GM21423 (cell line): ENCODE measurements at regions not wholly inside any gene's neighbourhood (a gene's known extent, or its start where the extent isn't known, plus 50 kb on each side); places are given as distances from the start of the nearest gene placed in this dataset.
"Not testable (repeated sequence)": the region's sequence is repeated elsewhere in the genome, so short reads cannot be mapped to it uniquely, and the experiment has no call there.

ENCODE experiments used
- ATAC-seq: cut with Tn5 transposase; IDR thresholded peaks from one replicate; pipeline ENCODE4 v1.9.1; 2021; ENCODE audit warnings: mild to moderate bottlenecking, moderate library complexity; ENCODE audit not compliant: unreplicated experiment

GRCh38 chr13:46498650-46499049 lies 54.3 kb upstream of the LRCH1 start:
- no peak for ATAC-seq

DNA sequence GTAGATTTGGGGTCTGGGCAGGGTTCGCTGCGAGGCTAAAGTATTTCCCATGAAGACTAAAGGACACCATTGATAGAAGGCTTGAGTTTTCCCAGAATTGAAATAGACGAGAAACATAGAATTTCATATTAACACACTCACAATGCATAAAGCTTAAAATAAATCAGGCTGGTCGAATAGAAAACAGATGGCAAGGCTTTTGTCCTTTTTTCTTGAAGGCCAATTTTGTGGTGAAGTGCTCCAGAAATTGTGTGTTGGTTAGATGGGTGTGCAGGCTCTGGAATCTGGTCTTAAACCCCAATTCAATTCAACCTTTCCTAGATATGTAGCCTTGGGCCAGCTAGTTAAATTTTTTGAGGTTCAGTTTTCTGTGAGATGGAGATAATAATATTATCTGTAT lies 56.9 kb upstream of the LRCH1 start:
- ATAC-seq = no peak

DNA sequence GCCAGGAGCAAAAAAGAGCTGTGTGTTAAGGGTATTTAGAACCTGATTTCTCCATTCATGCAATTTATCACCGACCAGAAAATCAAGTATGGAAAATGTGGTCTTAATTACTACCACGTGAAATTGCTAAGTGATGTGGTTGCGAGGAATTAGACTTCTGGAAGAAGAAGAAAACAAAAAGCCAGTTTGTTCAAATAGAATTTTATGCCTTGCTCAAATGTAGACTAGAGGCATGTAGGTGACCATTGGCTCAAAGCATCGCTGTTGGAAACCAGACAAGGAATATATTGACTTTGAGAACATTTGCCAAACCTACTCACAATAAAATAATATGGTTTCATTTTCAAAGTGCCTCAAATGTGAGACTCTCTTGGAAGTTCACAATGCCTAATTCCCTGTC lies 57.3 kb upstream of the LRCH1 start:
- no peak for ATAC-seq

GRCh38 chr13:46495066-46495465 lies 57.9 kb upstream of the LRCH1 start:
- ATAC-seq = no peak

DNA sequence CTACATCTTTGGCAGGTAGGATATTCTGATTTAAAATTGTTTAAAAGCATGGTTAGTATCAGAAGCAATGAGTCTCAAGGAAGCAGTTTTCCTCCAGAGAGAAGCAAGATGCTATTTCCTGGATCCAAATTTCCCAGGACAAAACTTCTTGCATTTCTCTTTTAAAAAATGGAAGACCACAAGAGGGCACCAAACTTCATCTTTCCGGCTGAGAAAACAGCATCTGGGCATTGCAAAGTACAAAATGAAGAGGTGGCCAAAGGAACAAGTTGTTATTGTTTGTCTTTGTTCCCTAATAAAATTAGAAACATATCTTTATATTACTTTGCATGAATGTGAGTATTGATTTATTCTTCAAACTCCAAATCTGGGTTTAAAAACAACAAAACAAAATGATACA lies 60.0 kb upstream of the LRCH1 start:
- ATAC-seq = no peak

GRCh38 chr13:46491641-46492040 lies 61.3 kb upstream of the LRCH1 start:
- no peak for ATAC-seq

GRCh38 chr13:46490713-46491112 lies 62.3 kb upstream of the LRCH1 start:
- not testable (repeated sequence) for ATAC-seq

DNA sequence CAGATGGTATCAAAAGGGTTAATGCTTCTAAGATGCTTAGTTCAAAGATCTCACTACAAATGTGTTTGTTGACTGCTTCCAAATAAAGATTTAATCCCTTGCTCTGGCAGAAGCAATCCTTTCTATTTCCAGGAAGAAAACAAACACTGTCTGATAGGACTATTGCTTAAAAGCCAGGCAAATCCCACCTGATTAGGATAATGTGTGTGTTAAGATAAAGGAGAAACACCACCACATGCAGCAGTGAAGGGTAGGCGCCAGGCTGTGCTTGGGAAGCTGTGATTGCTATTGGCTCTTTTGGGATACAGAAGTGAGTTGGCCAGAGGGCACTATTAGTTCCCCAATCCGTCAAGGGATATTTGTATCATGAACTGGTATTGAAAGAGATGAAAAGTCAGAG lies 62.8 kb upstream of the LRCH1 start:
- ATAC-seq = no peak

DNA sequence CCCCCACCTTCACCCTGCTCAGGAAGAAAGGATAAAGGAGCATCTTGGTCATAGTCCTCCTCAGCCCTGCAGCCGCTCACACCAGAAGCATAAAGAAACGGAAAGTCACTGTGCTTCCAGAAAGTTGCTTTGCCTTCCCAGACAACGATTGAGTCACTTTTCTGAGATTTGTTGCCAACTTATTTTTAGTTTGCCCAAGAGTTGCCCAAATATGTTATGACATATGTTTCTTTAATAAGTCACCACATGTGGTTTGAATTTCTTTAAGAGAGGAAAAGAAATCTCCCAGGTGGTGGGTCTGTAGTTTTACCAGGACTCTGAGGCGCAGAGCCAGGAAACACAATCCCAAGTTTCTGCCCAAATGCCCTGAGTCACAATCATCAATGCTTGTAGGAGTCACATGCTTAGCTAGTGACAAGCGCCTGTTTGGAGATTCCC lies 63.4 kb upstream of the LRCH1 start:
- no peak for ATAC-seq

GRCh38 chr13:46487748-46488147 lies 65.2 kb upstream of the LRCH1 start:
- ATAC-seq = peak; percentile 61

- ATAC-seq = no peak
Observed at GRCh38 chr13:46486270-46486669, 66.7 kb upstream of the LRCH1 start.

DNA sequence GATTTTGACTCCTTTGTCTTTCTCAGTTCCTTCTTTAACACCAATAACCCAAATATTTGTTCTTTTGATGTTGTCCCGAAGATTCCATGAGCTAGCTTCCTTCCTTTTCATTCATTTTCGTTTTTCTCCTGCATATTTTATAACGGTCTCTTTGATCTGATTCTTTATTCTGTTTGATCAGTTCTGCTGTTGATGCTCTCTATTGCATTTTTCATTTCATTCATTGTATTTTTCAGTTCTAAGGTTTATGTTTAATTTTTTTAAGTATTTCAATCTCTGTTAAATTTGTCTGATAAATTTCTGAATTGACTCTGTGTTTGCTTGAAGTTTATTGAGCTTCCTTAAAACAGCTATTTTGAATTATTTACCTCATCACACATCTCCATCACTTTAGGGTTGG lies 68.4 kb upstream of the LRCH1 start:
- no peak for ATAC-seq

DNA sequence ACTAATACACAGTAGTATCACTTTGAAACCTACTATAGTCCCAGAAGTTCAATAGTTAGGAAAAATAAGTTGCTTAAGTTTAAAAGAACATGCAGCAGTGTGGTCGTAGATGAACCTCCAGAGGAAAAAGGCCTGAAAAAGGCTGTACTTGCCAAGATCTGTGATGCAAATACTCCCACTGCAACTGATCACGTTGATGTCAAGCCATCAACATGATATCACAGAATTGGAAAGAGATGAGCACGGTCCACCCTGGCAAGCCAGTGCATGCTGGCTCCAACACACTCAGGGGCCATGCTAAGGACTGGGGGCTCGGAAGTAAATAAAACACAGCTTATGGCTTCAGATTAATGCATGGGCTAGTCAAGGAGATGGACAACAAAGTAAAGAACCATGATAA lies 71.8 kb upstream of the LRCH1 start:
- no peak for ATAC-seq

GRCh38 chr13:46480131-46480530 lies 72.8 kb upstream of the LRCH1 start:
- ATAC-seq = no peak

GRCh38 chr13:46479691-46480090 lies 73.3 kb upstream of the LRCH1 start:
- no peak for ATAC-seq

DNA sequence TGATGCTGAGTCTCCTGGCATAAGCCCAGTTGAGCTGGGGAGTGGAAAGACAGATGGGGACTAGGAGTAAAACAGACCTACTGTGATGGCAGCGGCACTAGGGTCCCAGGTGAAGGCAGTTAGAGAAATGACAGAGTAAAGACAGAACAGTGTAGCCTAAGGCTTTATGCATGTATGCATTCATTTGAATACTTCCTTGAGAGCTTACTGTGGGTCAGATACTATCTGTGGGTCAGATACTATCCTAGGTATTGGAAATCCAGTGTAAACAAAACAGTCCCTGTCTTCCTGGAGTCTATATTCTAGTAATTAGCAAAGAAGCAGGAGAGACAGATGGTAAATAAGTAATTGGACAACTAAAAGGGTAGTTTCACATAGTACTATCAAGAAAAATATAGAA lies 73.7 kb upstream of the LRCH1 start:
- no peak for ATAC-seq

DNA sequence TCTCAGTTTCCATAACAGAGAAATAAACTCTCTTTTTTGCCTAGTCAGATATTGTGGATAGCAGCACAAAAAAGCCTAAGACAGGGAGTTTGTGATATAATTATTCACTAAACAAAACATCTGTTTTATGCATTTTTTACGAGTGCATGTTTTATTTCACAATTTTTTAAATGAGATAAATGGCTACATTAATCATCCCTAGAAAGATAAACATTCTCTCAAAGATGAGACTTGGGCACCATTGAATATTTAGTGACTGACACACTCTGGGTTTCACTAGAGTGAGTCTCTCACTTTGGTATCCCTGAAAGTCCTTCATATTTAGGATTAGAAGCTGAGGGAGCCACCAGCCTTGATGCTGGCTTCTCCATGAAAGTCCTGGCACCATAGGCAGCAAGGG lies 74.3 kb upstream of the LRCH1 start:
- ATAC-seq = no peak

DNA sequence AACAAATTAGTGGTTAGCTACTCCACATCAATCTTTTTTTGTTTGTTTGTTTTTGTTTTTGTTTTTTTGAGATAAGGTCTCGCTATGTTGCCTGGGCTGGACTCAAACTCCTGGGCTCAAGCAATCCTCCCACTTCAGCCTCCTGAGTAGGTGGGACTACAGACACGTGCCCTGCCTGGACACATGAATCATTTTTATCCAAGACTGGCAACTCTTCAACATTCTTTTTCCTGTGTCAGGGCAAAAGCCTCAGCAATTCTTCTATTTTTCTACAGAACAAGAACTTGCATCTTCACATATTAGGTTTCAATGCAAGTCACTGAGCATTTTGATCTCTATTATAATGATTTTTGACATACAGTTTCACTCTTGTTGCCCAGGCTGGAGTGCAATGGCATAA lies 76.8 kb upstream of the LRCH1 start:
- no peak for ATAC-seq

GRCh38 chr13:46475541-46475991 lies 77.4 kb upstream of the LRCH1 start:
- no peak for ATAC-seq

GRCh38 chr13:46473806-46474205 lies 79.2 kb upstream of the LRCH1 start:
- ATAC-seq = no peak

GRCh38 chr13:46472384-46472783 lies 80.6 kb upstream of the LRCH1 start:
- ATAC-seq = no peak

GRCh38 chr13:46469699-46470098 lies 82.6 kb upstream of the RUBCNL start:
- not testable (repeated sequence) for ATAC-seq

DNA sequence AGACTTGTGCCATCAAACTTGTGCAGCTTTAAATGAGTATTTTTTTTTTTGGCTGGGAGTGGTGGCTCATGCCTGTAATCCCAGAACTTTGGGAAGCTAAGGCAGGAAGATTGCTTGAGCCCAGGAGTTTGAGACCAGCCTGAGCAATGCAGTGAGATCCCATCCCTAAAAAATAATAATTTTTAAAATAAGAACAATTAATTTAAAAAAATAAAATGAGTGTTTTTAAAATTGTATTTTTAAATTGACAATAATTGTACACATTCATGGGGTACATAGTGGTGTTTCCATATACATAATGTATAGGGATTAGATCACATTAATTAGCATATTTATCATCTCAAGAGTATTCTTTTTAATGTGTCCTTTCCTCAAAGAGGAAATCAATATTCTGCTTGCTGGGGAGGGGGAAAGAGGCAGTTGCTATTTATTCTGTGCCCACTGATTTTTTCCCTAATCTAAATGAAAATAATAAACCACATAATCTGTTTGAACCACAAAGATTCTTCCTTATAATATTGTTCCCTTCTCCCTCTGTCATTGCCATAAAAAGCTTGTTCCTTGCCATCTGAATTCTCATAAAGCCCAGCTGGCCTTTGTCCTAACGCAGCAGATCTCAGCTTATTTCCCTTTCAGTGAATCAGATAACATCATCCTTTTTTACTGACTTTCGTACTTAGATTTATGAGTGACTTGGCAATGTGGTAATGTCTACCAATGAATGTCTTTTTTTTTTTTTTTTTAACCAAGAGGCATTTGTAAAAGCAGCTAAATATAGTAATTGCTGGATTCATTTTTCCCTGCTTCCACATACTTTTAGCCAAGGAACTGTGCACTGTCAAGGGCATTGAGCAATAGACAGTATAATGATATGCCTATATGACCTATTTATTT lies 81.8 kb upstream of the RUBCNL start:
- no peak for ATAC-seq
